HG03064 (cell line): ENCODE measurements at regions not wholly inside any gene's neighbourhood (a gene's known extent, or its start where the extent isn't known, plus 50 kb on each side); places are given as distances from the start of the nearest gene placed in this dataset.
"Not testable (repeated sequence)": the region's sequence is repeated elsewhere in the genome, so short reads cannot be mapped to it uniquely, and the experiment has no call there.

Source experiments
- ATAC-seq: cut with Tn5 transposase; IDR thresholded peaks from one replicate; pipeline ENCODE4 v1.9.1; 2021; ENCODE audit warnings: low read depth; ENCODE audit not compliant: unreplicated experiment

DNA sequence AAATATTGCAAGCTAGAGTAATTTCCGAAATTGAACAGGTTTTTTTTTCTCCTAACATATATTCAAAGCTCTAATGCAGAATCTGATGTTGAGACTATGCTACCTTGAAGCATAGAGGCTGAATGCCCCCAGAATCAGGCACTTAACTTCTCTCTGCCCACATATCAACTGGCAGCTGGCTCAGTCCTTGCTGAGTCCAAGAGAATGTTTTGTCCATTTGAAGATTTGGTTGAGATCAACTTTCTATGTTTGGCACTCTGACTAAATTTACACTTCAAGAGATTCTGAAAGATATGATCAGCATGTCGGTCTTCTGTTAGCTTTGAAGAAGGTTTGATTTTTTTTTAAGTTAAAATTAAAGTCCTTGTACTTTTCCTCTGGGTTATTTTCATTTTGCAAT, 1298.1 kb downstream of the EPHA7 start:
- no peak for ATAC-seq

- no peak for ATAC-seq
Measured at GRCh38 chr6:92117800-92118199, 1301.6 kb downstream of the EPHA7 start.

DNA sequence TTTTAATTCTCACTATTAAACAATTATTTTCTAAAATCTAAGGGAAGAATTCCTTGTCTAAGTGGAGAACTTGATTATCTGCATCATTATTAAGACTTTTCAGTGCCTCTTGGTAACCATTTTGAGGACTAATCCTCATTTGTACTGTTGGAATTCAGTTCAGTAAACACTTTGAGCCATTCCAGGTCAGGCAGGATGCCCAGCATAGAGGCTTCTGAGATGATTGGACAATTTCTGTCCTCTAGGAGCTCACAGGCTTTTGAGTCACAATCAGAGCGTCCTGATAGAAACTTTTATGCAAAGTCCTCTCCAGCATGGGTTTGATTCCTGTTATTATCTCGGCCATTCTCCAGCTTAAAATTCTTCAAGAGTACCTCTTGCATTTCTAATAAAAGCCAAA, 1304.6 kb downstream of the EPHA7 start:
- no peak for ATAC-seq

GRCh38 chr6:92114091-92114675, 1305.2 kb downstream of the EPHA7 start:
- ATAC-seq = no peak

- ATAC-seq = no peak
Measured at GRCh38 chr6:92111386-92111785, 1308.0 kb downstream of the EPHA7 start.

DNA sequence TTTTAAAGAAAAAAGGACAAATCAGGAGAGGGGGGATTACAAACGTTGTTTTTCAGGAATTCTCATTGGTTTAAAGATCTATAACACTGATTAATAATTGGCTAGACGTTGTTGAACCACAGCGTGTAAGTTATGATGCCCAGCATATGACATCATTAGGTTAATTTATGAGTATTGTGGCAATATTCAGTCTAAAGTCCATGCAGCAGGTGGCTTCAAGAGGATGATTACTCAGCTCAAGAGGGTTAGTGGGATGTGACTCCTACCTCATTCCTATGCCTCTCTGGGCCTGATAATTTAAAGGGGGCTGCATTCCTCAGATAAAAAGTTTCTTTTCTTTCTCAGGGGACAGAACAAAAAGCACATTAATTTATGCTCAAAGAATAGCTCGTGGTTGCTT, 1309.0 kb downstream of the EPHA7 start:
- ATAC-seq = no peak

DNA sequence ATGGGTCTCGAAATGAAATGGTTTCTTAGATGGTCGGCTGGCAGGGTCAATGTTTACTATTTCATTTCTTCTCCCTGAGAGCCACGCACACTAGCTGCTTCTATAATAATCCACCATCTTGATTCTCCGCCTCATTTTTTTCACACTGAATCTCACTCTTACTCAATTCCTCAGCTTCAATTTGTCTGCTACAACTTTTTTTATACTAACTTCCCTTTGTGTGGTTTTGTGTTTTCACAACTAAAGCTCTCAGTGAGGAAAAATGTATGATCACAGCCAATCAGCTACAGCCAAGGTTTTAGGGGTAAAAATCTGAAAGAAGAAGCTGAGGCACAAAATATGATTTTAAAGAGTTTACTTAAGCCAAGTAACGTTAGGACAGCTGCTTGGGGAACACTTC, 1309.4 kb downstream of the EPHA7 start:
- no peak for ATAC-seq

GRCh38 chr6:92109256-92109655, 1310.1 kb downstream of the EPHA7 start:
- ATAC-seq = no peak

GRCh38 chr6:92086750-92087149, 1332.6 kb downstream of the EPHA7 start:
- no peak for ATAC-seq

DNA sequence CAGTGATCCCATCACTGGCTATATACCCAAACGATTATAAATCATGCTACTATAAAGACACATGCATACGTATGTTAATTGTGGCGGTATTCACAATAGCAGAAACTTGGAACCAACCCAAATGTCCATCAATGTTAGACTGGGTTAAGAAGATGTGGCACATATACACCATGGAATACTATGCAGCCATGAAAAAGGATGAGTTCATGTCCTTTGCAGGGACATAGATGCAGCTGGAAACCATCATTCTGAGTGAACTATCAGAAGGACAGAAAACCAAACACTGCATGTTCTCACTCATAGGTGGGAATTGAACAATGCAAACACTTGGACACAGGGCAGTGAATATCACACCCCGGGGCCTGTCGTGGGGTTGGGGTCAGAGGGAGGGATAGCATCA, 1335.4 kb downstream of the EPHA7 start:
- not testable (repeated sequence) for ATAC-seq

DNA sequence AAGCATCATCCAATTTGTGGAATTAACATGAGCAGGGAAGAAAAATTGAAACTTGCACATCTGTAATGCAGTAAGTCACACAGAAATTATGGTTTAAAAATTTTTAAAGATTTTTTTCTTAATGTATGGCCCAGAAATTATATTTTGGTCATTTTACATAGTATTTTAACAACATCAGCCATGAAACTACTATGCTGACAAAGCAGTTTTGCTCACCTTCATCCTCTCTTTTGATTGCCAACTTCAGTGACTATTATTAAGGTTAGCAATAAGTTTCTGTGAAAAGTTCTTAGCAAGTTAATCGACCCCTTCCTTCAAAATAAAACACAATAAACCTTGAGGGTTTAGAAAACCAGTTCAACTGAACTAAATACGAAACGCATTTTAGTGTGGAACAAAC, 1347.0 kb downstream of the EPHA7 start:
- no peak for ATAC-seq

- ATAC-seq = no peak
Measured at GRCh38 chr6:92069781-92070180, 1349.6 kb downstream of the EPHA7 start.

GRCh38 chr6:92052513-92052912, 1366.8 kb downstream of the EPHA7 start:
- no peak for ATAC-seq

DNA sequence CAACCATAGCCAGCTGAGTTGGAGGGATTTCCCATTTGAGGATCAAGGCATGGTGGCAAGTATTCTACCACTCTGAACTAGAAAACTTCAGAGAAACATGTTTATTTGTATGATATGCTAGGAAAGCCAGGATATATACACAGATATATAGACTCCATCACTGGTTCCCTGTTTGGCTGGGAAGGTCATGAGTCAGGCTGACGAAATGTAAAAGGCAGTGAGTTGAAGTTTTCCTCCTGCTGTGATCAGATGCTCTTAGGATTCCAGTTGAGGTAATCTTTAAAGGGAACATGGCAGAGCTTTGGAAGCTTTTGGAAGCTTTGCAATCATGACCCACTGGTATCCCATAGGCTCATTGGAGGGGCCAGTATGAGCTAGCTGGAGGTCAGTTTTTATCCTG, 1369.1 kb downstream of the EPHA7 start:
- no peak for ATAC-seq

GRCh38 chr6:92047860-92048259, 1371.5 kb downstream of the EPHA7 start:
- no peak for ATAC-seq

DNA sequence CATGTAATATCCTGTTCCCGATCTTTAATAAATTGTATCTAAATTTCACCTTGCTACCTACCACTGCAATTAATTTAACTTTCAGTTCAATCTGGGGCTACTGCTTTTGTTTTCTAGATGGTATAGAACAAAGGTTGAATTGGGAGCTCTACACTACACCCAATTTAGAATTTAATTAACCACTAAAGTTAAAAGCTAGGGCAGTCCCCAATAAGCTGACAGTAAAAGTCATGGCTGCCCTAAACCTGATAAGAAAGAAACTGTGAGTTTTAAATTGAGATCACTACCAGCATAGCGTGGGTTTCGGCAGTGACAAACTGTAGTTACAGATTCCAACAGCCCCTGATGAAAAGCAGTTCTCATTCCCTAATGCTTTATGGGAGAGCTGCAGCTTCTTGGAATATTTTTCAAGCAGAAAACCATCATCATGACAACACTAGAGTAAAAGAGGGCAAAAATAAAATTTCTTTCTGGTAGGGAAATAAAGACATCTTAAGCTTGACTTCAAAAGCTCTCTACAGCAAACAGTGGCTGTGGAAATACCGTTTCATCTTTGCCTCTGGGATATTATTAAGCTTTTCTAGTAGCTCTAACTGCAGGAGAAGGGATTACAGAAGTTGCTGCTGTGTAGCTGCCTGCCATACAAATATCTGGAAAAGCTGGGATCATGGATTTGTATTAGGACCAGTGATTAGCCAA, 1372.1 kb downstream of the EPHA7 start:
- ATAC-seq = no peak

GRCh38 chr6:92044312-92044711, 1375.0 kb downstream of the EPHA7 start:
- ATAC-seq = no peak

GRCh38 chr6:92043777-92044176, 1375.6 kb downstream of the EPHA7 start:
- ATAC-seq = no peak

DNA sequence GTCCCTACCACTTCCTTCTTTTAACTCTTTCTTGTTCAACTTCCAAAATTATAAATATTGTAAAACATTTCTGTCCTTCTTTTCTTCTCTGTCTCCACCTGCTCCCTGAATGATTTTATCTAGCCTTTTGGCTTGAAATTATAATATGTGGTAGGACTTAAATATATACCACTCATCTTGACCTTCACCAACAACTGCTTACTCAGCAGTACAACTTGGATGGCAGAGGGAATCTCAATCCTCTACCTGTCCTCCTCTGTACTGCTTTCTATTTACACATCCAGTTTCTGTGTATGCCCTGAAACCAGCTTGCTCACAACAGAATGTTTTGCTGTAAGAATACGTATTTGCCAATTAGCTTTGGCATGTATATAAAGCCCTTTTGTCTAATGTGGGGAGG, 1392.5 kb downstream of the EPHA7 start:
- no peak for ATAC-seq

DNA sequence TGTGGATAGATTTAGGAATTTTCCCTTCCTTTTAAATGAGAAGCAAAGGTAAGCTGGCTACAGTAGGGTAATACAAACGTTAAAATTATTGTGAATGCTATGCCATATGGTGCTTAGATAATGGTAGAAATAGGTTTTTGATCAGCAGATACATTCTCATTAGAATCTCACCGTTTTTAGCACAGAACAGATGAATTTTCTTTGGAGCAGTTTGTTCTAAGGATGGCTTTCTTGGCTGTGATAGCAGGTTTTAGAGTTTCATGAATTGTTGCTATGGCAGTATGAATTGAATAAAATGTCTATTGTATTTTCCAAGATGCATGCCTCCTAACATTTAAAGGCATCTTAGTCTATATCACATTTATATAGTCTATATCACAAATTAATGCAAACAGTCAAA, 1394.5 kb downstream of the EPHA7 start:
- no peak for ATAC-seq

GRCh38 chr6:92024110-92024509, 1395.2 kb downstream of the EPHA7 start:
- no peak for ATAC-seq

- no peak for ATAC-seq
Measured at GRCh38 chr6:92023410-92023966, 1395.9 kb downstream of the EPHA7 start.
